OCI-LY1 (cell line): ENCODE measurements at regions not wholly inside any gene's neighbourhood (a gene's known extent, or its start where the extent isn't known, plus 50 kb on each side); places are given as distances from the start of the nearest gene placed in this dataset.

Source experiments
- EZH2 ChIP-seq: fragments of 200-600 bp; sonication (generic), shearing (Covaris generic); IDR thresholded peaks from 2 replicates; pipeline ENCODE4 v1.8.0; 2017; ENCODE audit warnings: borderline replicate concordance, mixed run types, mild to moderate bottlenecking, antibody characterized with exemption, low read length, moderate library complexity, mixed read lengths
- TF ChIP-seq, protein P1 (sequence below): fragments of 200-600 bp; sonication (generic), shearing (Covaris generic); IDR thresholded peaks from 2 replicates; pipeline ENCODE4 v1.5.1; 2017; ENCODE audit warnings: mild to moderate bottlenecking, antibody characterized with exemption, low read length, moderate library complexity, mixed read lengths

DNA sequence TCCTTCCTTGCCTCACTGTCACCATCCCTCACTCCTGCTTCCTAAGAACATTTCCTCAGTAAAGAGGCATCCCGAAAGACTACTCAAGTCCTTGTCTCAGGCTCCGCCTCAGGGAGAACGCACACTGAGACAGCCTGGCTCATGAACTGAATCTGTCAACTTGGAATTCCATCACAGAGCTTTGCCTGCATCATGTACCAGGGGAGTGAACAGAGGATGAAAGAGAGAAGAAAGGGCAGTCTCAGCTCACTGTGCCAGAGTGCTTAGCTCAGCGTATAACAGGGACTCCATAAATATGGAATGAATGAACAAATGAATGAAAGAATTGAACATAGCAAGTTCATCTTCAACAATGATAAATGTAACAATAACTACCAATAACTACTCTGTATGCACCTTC is 68.7 kb upstream of the SLC1A3 start:
- TF ChIP-seq, protein P1, sequence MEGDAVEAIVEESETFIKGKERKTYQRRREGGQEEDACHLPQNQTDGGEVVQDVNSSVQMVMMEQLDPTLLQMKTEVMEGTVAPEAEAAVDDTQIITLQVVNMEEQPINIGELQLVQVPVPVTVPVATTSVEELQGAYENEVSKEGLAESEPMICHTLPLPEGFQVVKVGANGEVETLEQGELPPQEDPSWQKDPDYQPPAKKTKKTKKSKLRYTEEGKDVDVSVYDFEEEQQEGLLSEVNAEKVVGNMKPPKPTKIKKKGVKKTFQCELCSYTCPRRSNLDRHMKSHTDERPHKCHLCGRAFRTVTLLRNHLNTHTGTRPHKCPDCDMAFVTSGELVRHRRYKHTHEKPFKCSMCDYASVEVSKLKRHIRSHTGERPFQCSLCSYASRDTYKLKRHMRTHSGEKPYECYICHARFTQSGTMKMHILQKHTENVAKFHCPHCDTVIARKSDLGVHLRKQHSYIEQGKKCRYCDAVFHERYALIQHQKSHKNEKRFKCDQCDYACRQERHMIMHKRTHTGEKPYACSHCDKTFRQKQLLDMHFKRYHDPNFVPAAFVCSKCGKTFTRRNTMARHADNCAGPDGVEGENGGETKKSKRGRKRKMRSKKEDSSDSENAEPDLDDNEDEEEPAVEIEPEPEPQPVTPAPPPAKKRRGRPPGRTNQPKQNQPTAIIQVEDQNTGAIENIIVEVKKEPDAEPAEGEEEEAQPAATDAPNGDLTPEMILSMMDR, result no peak
- no peak for TF ChIP-seq EZH2
